ENCODE measurements at regions not wholly inside any gene's neighbourhood (a gene's known extent, or its start where the extent isn't known, plus 50 kb on each side); places are given as distances from the start of the nearest gene placed in this dataset.

- TF ChIP-seq CTCF (IDR thresholded peaks at IDR 0.05) = no peak
- TF ChIP-seq EP300 (IDR thresholded peaks at IDR 0.05) = no peak
Observed at GRCh38 chr16:80254970-80255369, 285.8 kb upstream of the DYNLRB2 start.
